CD4-positive, alpha-beta T cell treated with Interleukin-12 subunit alpha and Interleukin-12 subunit beta, for 1 hour (primary cell): ENCODE measurements at regions not wholly inside any gene's neighbourhood (a gene's known extent, or its start where the extent isn't known, plus 50 kb on each side); places are given as distances from the start of the nearest gene placed in this dataset.
"Not testable (repeated sequence)": the region's sequence is repeated elsewhere in the genome, so short reads cannot be mapped to it uniquely, and the experiment has no call there.

Experiments
- DNase-seq: peaks from one replicate; pipeline ENCODE4 v3.0.0-alpha.2; 2020

- DNase-seq = no peak
Measured at GRCh38 chr22:35138521-35138920, 72.6 kb downstream of the ISX start.

GRCh38 chr22:35140879-35141745, 75.2 kb downstream of the ISX start:
- no peak for DNase-seq

GRCh38 chr22:35148381-35148780, 82.4 kb downstream of the ISX start:
- no peak for DNase-seq

- DNase-seq = no peak
Measured at GRCh38 chr22:35148866-35149548, 83.0 kb downstream of the ISX start.

- DNase-seq = peak; percentile 37
Measured at GRCh38 chr22:35150183-35151107, 84.5 kb downstream of the ISX start.

GRCh38 chr22:35152316-35152715, 86.4 kb downstream of the ISX start:
- no peak for DNase-seq

GRCh38 chr22:35154937-35155387, 89.0 kb downstream of the ISX start:
- DNase-seq = peak; percentile 9

DNA sequence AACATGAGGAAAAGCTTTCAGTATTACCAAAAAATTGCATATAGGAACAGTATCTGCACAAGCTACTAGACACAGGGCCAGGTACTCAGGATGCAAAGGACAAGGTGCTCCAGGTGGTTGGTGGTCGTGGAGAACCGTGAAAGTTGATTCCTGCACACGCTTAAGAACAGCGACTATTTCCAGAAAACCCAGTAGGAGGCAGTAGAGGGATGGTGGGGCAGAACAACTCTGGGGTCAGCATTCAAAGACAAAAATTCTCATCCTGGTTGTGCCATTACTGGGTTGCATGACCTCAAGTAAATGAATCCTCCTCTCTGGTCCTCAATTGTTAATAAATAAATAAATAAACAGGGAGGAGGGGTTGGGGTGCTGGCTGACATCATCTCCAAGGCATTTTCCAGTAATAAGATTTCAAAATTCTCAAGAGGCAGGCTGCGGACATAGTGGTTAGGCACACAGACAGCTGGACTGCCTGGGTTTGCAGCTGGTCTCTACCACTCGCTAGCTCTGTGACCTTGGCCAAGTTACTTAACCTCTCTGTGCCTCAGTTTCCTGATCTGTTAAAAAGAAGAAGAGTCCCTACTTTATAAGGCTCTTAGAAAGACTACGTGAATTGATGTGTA, 89.6 kb downstream of the ISX start:
- DNase-seq = no peak

DNA sequence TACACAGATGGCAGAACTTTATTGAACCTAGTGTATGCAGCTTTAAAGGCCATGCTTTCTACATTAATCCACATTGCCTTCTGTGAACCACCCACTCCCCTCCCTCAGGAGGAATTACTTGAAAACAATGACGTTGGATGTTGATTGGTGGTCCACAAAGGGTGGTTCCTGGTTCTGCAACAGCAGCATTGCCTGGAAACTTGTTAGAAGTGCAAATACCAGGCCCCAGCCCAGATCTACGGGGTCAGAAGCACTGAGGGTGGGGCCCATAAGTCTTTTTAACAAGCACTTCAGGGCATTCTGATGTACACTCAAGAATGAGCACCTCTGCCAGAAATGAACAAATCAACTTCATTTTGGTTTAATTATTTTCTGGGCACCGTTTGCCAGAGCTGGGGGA, 91.0 kb downstream of the ISX start:
- DNase-seq = no peak

GRCh38 chr22:35158336-35158735, 92.4 kb downstream of the ISX start:
- DNase-seq = no peak

DNA sequence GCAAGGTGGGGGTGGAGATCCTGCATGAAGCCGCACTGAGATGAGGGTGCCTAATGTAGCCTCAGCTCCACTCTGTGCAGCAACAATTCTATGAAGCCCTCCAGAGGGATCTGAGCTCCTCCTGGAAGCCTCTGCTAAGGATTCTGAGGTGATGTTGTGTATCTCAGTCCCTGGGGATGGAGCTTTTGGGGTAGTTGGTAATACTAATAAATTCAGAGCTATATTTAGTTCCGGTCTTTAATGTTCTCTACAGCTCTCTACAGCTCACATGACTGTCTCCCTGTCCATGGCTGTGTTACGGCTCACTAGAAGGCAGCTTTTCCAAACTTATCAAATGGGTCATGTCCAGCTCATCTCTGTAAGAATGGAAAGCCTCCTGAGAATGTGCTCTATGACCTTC, 93.4 kb downstream of the ISX start:
- no peak for DNase-seq

- no peak for DNase-seq
Measured at GRCh38 chr22:35160268-35160667, 94.3 kb downstream of the ISX start.

- DNase-seq = not testable (repeated sequence)
Measured at GRCh38 chr22:35165896-35166295, 91.4 kb upstream of the HMGXB4 start.

DNA sequence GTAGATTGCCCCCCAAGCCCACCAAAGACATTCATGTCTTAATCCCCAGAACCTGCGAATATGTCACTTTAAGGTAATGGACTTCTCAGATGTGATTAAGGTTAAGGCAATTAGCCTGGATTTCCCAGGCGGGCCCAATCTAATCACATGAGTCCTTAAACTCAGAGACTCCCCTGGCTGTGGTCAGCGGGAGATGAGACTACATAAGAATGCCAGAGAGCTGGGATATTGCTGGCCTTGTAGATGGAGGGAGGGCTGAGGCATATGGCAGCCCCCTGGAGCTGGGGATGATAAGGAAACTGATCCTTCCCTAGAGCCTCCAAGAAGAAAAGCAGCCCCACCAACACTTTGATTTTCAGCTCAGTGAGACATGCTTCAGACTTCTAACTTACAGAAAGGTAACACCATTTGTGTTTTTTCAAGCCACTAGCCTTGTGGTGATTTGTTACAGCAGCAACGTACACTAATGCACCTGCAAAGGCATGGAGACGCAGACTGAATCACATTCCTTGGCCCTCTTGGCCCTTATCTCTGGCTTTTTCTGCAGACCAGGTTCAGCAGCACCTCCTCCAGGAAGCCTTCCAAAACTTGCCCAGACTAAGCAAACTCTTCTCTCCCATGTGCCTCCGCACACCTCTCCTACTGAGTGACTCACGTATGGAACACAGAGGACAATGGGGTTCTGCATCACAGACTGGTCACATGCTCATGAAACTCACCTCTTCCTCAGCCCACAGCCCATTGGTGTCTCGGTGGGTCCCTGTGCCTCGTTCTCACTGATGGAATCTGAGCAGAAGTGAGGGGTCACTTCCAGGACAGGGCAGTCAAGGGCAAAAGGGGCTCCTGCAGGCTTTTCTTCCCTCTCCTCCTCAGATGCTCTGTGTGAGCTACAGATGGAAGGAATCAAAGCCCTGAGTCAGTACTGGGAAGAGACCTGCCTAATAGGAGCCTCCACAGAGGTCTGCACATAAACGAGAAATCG, 86.3 kb upstream of the HMGXB4 start:
- no peak for DNase-seq

DNA sequence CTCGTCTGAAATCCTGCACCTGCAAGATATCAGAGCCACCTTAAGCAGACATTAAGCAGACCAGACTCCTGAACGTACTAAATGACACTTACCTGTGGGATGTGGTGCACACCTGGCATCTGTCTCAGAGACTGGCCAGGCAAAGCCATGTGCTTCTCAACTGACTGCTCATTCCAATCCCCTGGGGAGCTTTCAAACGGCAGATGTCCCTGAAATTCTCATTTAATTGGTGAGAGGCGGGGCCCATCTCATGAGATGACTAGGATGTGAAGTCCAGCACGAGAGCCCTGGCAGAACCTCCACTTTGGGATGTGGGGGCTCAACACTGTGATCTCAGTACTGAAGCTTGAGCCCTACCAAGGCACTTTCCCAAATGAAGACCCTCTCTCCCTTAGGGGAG, 84.9 kb upstream of the HMGXB4 start:
- DNase-seq = no peak

GRCh38 chr22:35173655-35174054, 83.6 kb upstream of the HMGXB4 start:
- no peak for DNase-seq

- no peak for DNase-seq
Measured at GRCh38 chr22:35174401-35175038, 82.8 kb upstream of the HMGXB4 start.

- no peak for DNase-seq
Measured at GRCh38 chr22:35175392-35175791, 81.9 kb upstream of the HMGXB4 start.

DNA sequence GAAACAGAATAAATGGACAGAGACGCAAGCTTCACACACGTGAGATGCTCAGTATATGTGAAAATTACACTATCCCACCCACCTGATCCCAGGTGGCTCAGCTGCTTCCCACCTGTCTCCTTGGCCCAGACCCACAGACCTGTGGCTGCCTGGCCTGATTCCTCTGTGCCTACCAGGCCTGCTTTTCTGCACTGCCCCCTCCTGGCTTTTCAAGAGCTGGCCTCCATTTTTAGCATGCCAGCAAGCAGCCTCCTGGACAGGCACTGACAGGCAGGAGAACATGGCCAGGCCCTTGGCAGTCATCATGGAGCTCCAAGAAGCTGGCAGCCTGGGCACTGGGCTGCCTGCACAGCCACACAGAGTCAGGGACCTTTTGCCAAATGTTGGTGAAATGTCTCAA, 79.5 kb upstream of the HMGXB4 start:
- no peak for DNase-seq

DNA sequence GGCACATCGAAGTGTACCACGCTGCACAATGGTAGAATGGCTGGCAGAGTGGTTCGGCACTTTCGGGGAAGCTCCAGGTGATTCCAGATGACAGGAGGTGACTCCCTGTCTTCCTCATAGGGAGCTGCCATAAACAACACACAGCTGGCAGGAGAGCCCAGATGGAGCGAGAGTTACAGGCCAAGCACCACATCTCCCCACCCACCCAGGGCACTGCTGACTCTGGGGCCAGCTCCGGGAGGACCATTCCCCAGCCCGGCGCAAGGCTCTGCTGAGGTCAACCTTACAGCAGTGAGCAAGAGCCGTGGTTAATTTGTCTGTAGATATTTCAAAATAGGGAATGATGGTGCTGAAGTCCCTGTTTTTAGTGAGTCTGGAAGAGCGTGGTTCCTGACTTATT, 78.8 kb upstream of the HMGXB4 start:
- DNase-seq = no peak

- DNase-seq = no peak
Measured at GRCh38 chr22:35183917-35184316, 73.4 kb upstream of the HMGXB4 start.
